ENCODE measurements at regions not wholly inside any gene's neighbourhood (a gene's known extent, or its start where the extent isn't known, plus 50 kb on each side); places are given as distances from the start of the nearest gene placed in this dataset.

GRCh38 chr2:228469721-228470120 is 288.2 kb upstream of the SPHKAP start:
- H3K4me3 ChIP-seq (replicated peaks in 1 of 4; ENCODE audit: control extremely low read depth in 1 of 4, insufficient read depth in 1 of 4, low read depth in 3 of 4, low read length in 4 of 4), result no peak overlapping the region
- H3K27me3 ChIP-seq (ENCODE audit: control insufficient read depth, insufficient read depth, low read length), result no peaks in the 10 kb centered on the region
- DNase-seq (ENCODE audit: low read depth in 2 of 2), result no peak
- H4K20me1 ChIP-seq (ENCODE audit: control insufficient read depth, extremely low read depth, insufficient read depth, low read length), result no peaks in the 10 kb centered on the region
- no peak overlapping the region for H2AFZ ChIP-seq (ENCODE audit: low read length)
- H3K36me3 ChIP-seq (ENCODE audit: control insufficient read depth, insufficient read depth, low read length), result no peaks in the 10 kb centered on the region
- H3K9me3 ChIP-seq (ENCODE audit: control insufficient read depth, insufficient read depth, low read depth, low read length), result no peaks in the 10 kb centered on the region
- H3K4me1 ChIP-seq (ENCODE audit: control insufficient read depth, extremely low read depth, insufficient read depth, low read length), result no peaks in the 10 kb centered on the region
- H3K79me2 ChIP-seq (ENCODE audit: control insufficient read depth, insufficient read depth, low read length), result no peaks in the 10 kb centered on the region
- H3K9ac ChIP-seq (ENCODE audit: insufficient read depth, low read length), result no peak overlapping the region
- no peak overlapping the region for H3K27ac ChIP-seq (ENCODE audit: insufficient read depth, low read length)
- TF ChIP-seq, protein P1, sequence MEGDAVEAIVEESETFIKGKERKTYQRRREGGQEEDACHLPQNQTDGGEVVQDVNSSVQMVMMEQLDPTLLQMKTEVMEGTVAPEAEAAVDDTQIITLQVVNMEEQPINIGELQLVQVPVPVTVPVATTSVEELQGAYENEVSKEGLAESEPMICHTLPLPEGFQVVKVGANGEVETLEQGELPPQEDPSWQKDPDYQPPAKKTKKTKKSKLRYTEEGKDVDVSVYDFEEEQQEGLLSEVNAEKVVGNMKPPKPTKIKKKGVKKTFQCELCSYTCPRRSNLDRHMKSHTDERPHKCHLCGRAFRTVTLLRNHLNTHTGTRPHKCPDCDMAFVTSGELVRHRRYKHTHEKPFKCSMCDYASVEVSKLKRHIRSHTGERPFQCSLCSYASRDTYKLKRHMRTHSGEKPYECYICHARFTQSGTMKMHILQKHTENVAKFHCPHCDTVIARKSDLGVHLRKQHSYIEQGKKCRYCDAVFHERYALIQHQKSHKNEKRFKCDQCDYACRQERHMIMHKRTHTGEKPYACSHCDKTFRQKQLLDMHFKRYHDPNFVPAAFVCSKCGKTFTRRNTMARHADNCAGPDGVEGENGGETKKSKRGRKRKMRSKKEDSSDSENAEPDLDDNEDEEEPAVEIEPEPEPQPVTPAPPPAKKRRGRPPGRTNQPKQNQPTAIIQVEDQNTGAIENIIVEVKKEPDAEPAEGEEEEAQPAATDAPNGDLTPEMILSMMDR (conservative IDR thresholded peaks at IDR 0.05 in 1 of 2, IDR thresholded peaks at IDR 0.05 in 1 of 2; ENCODE audit: low read depth in 1 of 2, low read length in 2 of 2), result no peak
- no peak for TF ChIP-seq EZH2 (IDR thresholded peaks at IDR 0.05; ENCODE audit: low read length, missing control alignments)
- no peak overlapping the region for H3K4me2 ChIP-seq (ENCODE audit: extremely low read depth, insufficient read depth, low read length)

- Histone ChIP-seq H3K36me3 (ENCODE audit: control insufficient read depth, insufficient read depth, low read length) (no peaks in the 10 kb centered on the region), H3K4me3 (replicated peaks in 1 of 4; ENCODE audit: control extremely low read depth in 1 of 4, insufficient read depth in 1 of 4, low read depth in 3 of 4, low read length in 4 of 4) (no peak overlapping the region), H3K4me2 (ENCODE audit: extremely low read depth, insufficient read depth, low read length) (no peak overlapping the region), H3K27me3 (ENCODE audit: control insufficient read depth, insufficient read depth, low read length) (no peaks in the 10 kb centered on the region), H3K4me1 (ENCODE audit: control insufficient read depth, extremely low read depth, insufficient read depth, low read length) (no peaks in the 10 kb centered on the region), H2AFZ (ENCODE audit: low read length) (no peak overlapping the region), H3K9me3 (ENCODE audit: control insufficient read depth, insufficient read depth, low read depth, low read length) (no peaks in the 10 kb centered on the region), H3K9ac (ENCODE audit: insufficient read depth, low read length) (no peak overlapping the region), H3K27ac (ENCODE audit: insufficient read depth, low read length) (no peak overlapping the region), H4K20me1 (ENCODE audit: control insufficient read depth, extremely low read depth, insufficient read depth, low read length) (no peaks in the 10 kb centered on the region), H3K79me2 (ENCODE audit: control insufficient read depth, insufficient read depth, low read length) (no peaks in the 10 kb centered on the region)
- no peak for DNase-seq (ENCODE audit: low read depth in 2 of 2)
- TF ChIP-seq, protein P1 (conservative IDR thresholded peaks at IDR 0.05 in 1 of 2, IDR thresholded peaks at IDR 0.05 in 1 of 2; ENCODE audit: low read depth in 1 of 2, low read length in 2 of 2), result no peak
- no peak for TF ChIP-seq EZH2 (IDR thresholded peaks at IDR 0.05; ENCODE audit: low read length, missing control alignments)
Observed at GRCh38 chr2:228466851-228467250, 285.4 kb upstream of the SPHKAP start.

DNA sequence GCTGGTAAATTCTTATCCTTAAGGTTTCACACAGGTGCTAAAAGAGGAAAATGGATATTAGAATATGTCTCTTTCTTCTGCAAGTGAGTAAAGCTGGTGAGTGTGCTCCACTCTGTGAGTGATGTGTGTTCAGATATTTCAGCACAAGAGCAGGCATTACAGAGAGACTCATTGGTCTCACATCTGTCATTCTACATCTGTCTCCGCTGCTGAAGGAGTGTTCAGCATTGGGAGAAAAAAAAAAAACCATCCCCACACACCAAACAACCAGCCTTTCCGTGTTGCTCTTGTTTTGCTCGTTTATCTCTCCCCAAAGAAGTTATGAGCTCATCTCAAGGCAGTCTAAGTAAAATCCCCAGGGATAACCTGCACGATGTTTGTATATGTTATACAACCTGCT is 283.9 kb upstream of the SPHKAP start:
- H3K27me3 ChIP-seq (ENCODE audit: control insufficient read depth, insufficient read depth, low read length), result no peaks in the 10 kb centered on the region
- H3K4me3 ChIP-seq (replicated peaks in 1 of 4; ENCODE audit: control extremely low read depth in 1 of 4, insufficient read depth in 1 of 4, low read depth in 3 of 4, low read length in 4 of 4), result no peak overlapping the region
- no peak for TF ChIP-seq EZH2 (IDR thresholded peaks at IDR 0.05; ENCODE audit: low read length, missing control alignments)
- TF ChIP-seq, protein P1 (conservative IDR thresholded peaks at IDR 0.05 in 1 of 2, IDR thresholded peaks at IDR 0.05 in 1 of 2; ENCODE audit: low read depth in 1 of 2, low read length in 2 of 2), result no peak
- no peak overlapping the region for H2AFZ ChIP-seq (ENCODE audit: low read length)
- no peaks in the 10 kb centered on the region for H4K20me1 ChIP-seq (ENCODE audit: control insufficient read depth, extremely low read depth, insufficient read depth, low read length)
- no peaks in the 10 kb centered on the region for H3K4me1 ChIP-seq (ENCODE audit: control insufficient read depth, extremely low read depth, insufficient read depth, low read length)
- no peak overlapping the region for H3K4me2 ChIP-seq (ENCODE audit: extremely low read depth, insufficient read depth, low read length)
- H3K9ac ChIP-seq (ENCODE audit: insufficient read depth, low read length), result no peak overlapping the region
- no peaks in the 10 kb centered on the region for H3K79me2 ChIP-seq (ENCODE audit: control insufficient read depth, insufficient read depth, low read length)
- DNase-seq (ENCODE audit: low read depth in 2 of 2), result no peak
- no peaks in the 10 kb centered on the region for H3K36me3 ChIP-seq (ENCODE audit: control insufficient read depth, insufficient read depth, low read length)
- H3K9me3 ChIP-seq (ENCODE audit: control insufficient read depth, insufficient read depth, low read depth, low read length), result no peaks in the 10 kb centered on the region
- H3K27ac ChIP-seq (ENCODE audit: insufficient read depth, low read length), result no peak overlapping the region
